ENCODE measurements at regions not wholly inside any gene's neighbourhood (a gene's known extent, or its start where the extent isn't known, plus 50 kb on each side); places are given as distances from the start of the nearest gene placed in this dataset.

DNA sequence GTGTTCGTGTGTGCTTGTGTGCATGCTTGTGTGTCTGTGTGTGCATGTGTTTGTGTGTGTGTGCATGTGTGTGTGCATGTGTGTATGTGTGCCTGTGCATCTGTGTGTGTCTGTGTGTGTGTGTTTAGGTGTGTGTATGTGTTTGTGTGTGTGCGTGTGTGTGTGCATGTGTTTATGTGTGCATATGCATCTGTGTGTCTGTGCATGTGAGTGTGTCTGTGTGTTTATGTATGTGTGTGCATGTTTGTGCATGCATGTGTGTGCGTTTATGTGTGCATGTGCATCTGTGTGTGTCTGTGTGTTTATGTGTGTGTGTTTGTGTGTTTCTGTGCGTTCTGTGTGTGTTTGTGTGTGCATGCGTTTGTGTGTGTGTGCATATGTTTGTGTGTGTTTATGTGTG, 106.6 kb upstream of the TNRC6C start:
- TF ChIP-seq, protein P1, sequence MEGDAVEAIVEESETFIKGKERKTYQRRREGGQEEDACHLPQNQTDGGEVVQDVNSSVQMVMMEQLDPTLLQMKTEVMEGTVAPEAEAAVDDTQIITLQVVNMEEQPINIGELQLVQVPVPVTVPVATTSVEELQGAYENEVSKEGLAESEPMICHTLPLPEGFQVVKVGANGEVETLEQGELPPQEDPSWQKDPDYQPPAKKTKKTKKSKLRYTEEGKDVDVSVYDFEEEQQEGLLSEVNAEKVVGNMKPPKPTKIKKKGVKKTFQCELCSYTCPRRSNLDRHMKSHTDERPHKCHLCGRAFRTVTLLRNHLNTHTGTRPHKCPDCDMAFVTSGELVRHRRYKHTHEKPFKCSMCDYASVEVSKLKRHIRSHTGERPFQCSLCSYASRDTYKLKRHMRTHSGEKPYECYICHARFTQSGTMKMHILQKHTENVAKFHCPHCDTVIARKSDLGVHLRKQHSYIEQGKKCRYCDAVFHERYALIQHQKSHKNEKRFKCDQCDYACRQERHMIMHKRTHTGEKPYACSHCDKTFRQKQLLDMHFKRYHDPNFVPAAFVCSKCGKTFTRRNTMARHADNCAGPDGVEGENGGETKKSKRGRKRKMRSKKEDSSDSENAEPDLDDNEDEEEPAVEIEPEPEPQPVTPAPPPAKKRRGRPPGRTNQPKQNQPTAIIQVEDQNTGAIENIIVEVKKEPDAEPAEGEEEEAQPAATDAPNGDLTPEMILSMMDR (IDR thresholded peaks at IDR 0.05; ENCODE audit: low read depth, low read length, missing input control) = no peak
- TF ChIP-seq, protein P2, sequence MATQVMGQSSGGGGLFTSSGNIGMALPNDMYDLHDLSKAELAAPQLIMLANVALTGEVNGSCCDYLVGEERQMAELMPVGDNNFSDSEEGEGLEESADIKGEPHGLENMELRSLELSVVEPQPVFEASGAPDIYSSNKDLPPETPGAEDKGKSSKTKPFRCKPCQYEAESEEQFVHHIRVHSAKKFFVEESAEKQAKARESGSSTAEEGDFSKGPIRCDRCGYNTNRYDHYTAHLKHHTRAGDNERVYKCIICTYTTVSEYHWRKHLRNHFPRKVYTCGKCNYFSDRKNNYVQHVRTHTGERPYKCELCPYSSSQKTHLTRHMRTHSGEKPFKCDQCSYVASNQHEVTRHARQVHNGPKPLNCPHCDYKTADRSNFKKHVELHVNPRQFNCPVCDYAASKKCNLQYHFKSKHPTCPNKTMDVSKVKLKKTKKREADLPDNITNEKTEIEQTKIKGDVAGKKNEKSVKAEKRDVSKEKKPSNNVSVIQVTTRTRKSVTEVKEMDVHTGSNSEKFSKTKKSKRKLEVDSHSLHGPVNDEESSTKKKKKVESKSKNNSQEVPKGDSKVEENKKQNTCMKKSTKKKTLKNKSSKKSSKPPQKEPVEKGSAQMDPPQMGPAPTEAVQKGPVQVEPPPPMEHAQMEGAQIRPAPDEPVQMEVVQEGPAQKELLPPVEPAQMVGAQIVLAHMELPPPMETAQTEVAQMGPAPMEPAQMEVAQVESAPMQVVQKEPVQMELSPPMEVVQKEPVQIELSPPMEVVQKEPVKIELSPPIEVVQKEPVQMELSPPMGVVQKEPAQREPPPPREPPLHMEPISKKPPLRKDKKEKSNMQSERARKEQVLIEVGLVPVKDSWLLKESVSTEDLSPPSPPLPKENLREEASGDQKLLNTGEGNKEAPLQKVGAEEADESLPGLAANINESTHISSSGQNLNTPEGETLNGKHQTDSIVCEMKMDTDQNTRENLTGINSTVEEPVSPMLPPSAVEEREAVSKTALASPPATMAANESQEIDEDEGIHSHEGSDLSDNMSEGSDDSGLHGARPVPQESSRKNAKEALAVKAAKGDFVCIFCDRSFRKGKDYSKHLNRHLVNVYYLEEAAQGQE (IDR thresholded peaks at IDR 0.05) = no peak
- TF ChIP-seq YY1 (IDR thresholded peaks at IDR 0.05) (no peak), HNF4G (IDR thresholded peaks at IDR 0.05) (no peak), RAD21 (IDR thresholded peaks at IDR 0.05) (no peak), SP1 (IDR thresholded peaks at IDR 0.05) (no peak), TAF1 (conservative IDR thresholded peaks at IDR 0.05) (no peak)
- TF ChIP-seq, protein P3, sequence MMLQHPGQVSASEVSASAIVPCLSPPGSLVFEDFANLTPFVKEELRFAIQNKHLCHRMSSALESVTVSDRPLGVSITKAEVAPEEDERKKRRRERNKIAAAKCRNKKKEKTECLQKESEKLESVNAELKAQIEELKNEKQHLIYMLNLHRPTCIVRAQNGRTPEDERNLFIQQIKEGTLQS (IDR thresholded peaks at IDR 0.05) = no peak
- TF ChIP-seq, protein P4, sequence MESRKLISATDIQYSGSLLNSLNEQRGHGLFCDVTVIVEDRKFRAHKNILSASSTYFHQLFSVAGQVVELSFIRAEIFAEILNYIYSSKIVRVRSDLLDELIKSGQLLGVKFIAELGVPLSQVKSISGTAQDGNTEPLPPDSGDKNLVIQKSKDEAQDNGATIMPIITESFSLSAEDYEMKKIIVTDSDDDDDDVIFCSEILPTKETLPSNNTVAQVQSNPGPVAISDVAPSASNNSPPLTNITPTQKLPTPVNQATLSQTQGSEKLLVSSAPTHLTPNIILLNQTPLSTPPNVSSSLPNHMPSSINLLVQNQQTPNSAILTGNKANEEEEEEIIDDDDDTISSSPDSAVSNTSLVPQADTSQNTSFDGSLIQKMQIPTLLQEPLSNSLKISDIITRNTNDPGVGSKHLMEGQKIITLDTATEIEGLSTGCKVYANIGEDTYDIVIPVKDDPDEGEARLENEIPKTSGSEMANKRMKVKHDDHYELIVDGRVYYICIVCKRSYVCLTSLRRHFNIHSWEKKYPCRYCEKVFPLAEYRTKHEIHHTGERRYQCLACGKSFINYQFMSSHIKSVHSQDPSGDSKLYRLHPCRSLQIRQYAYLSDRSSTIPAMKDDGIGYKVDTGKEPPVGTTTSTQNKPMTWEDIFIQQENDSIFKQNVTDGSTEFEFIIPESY (IDR thresholded peaks at IDR 0.05) = no peak
- TF ChIP-seq, protein P5, sequence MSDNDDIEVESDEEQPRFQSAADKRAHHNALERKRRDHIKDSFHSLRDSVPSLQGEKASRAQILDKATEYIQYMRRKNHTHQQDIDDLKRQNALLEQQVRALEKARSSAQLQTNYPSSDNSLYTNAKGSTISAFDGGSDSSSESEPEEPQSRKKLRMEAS (IDR thresholded peaks at IDR 0.05) = no peak

Data from liver (tissue), 3 donors.